SK-N-SH treated with all-trans-retinoic acid at 6 μM for 48 hours (cell line): ENCODE measurements at regions not wholly inside any gene's neighbourhood (a gene's known extent, or its start where the extent isn't known, plus 50 kb on each side); places are given as distances from the start of the nearest gene placed in this dataset.

Experiments
- ARNTL ChIP-seq: fragments of 450-650 bp; formaldehyde crosslinking; IDR thresholded peaks from 2 replicates; pipeline ENCODE4 v1.5.0; 2020; ENCODE audit warnings: low read depth, mild to moderate bottlenecking, moderate library complexity, borderline replicate concordance
- ESRRG ChIP-seq: fragments of 250-450 bp; sonication (Bioruptor Pico); IDR thresholded peaks from 2 replicates; pipeline ENCODE4 v1.6.1; 2021; ENCODE audit warnings: mild to moderate bottlenecking
- ZNF8 ChIP-seq: fragments of 450-650 bp; formaldehyde crosslinking; IDR thresholded peaks from 2 replicates; pipeline ENCODE4 v1.5.0; 2020; ENCODE audit warnings: mild to moderate bottlenecking, moderate library complexity
- TF ChIP-seq, protein P1 (sequence below): fragments of 250-450 bp; sonication (Bioruptor Pico); IDR thresholded peaks from 2 replicates; pipeline ENCODE4 v1.8.0; 2020; ENCODE audit warnings: mild to moderate bottlenecking, moderate library complexity, borderline replicate concordance

- TF ChIP-seq, protein P1, sequence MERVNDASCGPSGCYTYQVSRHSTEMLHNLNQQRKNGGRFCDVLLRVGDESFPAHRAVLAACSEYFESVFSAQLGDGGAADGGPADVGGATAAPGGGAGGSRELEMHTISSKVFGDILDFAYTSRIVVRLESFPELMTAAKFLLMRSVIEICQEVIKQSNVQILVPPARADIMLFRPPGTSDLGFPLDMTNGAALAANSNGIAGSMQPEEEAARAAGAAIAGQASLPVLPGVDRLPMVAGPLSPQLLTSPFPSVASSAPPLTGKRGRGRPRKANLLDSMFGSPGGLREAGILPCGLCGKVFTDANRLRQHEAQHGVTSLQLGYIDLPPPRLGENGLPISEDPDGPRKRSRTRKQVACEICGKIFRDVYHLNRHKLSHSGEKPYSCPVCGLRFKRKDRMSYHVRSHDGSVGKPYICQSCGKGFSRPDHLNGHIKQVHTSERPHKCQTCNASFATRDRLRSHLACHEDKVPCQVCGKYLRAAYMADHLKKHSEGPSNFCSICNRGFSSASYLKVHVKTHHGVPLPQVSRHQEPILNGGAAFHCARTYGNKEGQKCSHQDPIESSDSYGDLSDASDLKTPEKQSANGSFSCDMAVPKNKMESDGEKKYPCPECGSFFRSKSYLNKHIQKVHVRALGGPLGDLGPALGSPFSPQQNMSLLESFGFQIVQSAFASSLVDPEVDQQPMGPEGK = no peak
- TF ChIP-seq ARNTL = no peak
- TF ChIP-seq ESRRG (CRISPR knock-in tag) = no peak
- TF ChIP-seq ZNF8 = no peak
Measured at GRCh38 chr7:142523821-142524460, 225.3 kb upstream of the PRSS1 start.
